H7 (cell line): ENCODE measurements at regions not wholly inside any gene's neighbourhood (a gene's known extent, or its start where the extent isn't known, plus 50 kb on each side); places are given as distances from the start of the nearest gene placed in this dataset.

Experiments used
- DNase-seq: peaks from one replicate; pipeline ENCODE4 v3.0.0; 2012
- H3K27me3 ChIP-seq: 2 replicates; pipeline ENCODE4 v1.6.0; 2011; ENCODE audit warnings: mild to moderate bottlenecking, low read length; ENCODE audit not compliant: control insufficient read depth, insufficient read depth
- H3K36me3 ChIP-seq: replicated peaks from 2 replicates; pipeline ENCODE4 v1.5.1; 2011; ENCODE audit warnings: low read length; ENCODE audit not compliant: control insufficient read depth, insufficient read depth
- H3K4me3 ChIP-seq: 2 replicates; pipeline ENCODE4 v1.5.1; 2011; ENCODE audit warnings: low read depth, mild to moderate bottlenecking, control low read depth, low read length, moderate library complexity; ENCODE audit not compliant: insufficient read depth

DNA sequence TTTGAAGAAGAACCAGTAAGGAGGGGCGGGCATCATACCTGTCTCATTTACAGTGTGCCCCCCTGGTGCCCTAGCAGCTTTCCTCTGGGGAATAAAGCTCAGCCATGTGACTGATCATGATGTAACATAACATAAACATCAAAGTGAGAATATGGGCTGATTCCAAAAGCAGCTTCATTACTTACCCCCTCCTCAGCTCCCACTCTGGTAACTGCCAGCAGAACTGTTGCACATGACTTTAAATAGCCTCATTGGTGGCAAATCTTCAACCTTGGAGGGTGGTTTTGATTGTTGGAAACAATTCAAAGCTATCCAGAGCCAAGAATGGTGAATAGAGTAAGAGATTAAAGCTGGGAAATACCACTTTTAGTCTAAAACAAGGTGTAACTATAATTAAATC, 384.6 kb downstream of the BUD13 start:
- H3K36me3 ChIP-seq = no peaks in the 10 kb centered on the region
- no peaks in the 10 kb centered on the region for H3K27me3 ChIP-seq
- DNase-seq = no peak

DNA sequence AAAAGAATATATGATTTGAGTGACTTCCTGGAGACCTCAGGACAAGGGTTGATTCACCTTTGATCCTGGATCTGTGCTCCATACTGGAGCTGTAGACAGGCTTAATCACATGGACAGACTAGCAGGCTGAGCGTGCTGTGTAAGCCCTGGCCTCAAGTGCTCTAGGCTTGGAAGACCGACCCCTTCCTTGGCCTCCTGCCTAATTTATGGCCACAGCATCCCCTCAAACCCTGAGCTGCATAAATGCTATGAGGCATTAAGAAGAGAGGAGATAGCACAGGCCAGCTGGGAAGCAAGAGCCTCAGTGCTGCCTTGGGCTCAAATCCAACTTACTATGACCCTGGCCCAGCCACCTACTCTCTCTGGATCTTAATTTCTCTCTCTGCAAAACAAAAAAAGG, 385.1 kb downstream of the BUD13 start:
- DNase-seq = no peak
- Histone ChIP-seq H3K4me3 (no peak overlapping the region), H3K27me3 (no peaks in the 10 kb centered on the region), H3K36me3 (no peaks in the 10 kb centered on the region)

More for the DNA sequence above, 384.6 kb downstream of the BUD13 start:
- H3K4me3 ChIP-seq = no peak overlapping the region

DNA sequence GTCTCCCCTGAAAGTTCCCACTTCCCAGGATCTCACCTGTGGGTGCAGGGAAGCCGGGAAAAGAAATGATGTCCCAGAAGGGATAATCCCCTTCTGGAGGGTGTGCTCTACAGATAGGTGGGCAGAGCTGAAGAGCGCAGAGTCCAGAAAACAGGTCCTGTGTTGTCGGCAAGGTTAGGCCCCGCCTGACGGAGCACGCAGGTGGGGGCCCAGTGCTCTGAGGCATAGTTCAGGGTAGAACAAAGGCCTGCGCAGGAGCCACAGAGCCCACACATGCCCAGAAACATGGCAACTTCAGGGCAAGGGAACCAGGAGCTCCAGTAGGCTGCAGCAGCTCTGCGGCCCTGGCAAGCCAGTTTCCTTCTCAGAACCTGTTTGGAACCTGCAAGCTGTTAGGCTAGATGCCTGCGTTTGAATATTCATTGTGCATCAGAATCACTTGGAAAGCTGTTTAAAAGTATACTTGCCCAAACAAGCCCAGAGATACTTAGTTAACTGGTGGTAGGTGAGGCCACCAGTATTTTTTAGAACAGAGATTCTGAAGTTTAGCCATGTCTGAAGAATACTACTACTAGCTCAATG, 386.6 kb downstream of the BUD13 start:
- Histone ChIP-seq H3K4me3 (no peak overlapping the region), H3K27me3 (no peaks in the 10 kb centered on the region), H3K36me3 (no peaks in the 10 kb centered on the region)
- DNase-seq = no peak

DNA sequence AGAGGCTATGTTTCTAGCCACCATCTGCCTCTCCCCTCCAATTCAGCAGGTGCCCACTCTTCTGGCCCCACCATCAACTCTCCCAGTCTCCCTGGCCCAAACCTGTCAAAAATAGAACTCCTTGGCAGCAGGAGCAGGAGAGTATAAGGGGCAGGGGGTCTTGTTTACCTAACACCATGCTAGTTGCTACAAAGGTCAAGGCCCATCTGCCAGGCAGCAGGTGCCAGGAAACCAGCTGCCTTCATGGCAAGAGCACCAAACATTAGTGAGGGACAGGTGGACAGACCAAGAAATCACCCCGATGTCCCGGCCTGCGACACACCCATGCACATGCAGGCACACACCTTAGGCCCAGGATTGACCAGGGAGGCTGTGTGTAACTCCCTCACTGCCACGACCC, 387.9 kb downstream of the BUD13 start:
- no peak for DNase-seq
- no peaks in the 10 kb centered on the region for H3K27me3 ChIP-seq
- no peaks in the 10 kb centered on the region for H3K36me3 ChIP-seq
- H3K4me3 ChIP-seq = no peak overlapping the region

DNA sequence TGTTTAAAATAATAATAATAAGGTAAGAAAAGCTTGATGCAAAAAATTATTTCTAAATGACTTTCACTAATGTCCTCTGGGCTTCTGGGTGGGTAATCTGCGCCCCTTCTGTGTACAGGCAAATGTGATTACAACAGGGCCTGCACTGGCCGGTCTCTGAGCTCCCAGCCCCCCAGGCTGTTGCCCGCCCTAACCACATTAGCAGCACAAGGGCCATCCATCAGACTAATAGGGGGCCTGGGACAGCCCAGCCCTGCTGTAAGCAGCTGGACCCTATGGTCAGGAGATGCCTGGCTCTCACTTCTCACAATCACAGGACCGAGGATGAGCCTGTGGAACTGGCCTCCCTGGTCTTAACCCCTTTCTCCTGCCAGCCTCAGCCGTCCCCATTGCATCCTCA, 388.4 kb downstream of the BUD13 start:
- H3K4me3 ChIP-seq = no peak overlapping the region
- H3K27me3 ChIP-seq = no peaks in the 10 kb centered on the region
- no peak for DNase-seq
- H3K36me3 ChIP-seq = no peaks in the 10 kb centered on the region

DNA sequence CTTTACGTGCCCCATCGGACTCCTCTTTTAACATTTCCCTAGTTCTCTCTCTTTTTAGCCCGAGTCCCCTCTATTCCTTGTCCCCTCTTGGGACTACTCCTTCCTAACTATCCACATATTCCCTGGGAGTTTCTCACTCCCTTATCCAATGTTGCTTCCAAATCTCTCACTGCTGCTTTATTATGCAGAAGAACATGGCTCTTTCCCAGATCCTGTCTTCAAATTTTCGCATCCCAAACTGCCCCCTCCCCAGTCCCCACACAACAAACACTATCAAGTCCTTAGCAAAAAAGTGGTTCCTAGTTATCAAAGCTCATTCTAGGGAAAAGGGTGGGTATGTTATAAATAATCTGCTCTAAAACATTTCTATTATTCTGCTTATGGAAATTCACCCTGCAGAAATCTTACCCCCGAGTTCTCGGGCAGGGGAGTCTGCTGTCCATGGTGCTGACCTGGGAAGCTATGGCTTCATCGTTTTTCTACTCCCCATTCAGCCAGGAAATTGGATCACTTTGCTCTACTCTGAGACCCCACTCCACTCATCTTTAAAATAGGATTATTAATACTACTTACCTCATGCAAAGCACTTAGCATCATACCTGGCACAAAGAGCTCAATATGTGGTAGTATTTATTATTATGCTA, 393.5 kb downstream of the BUD13 start:
- no peaks in the 10 kb centered on the region for H3K27me3 ChIP-seq
- DNase-seq = peak; percentile 68
- H3K36me3 ChIP-seq = no peaks in the 10 kb centered on the region
- H3K4me3 ChIP-seq = no peak overlapping the region

DNA sequence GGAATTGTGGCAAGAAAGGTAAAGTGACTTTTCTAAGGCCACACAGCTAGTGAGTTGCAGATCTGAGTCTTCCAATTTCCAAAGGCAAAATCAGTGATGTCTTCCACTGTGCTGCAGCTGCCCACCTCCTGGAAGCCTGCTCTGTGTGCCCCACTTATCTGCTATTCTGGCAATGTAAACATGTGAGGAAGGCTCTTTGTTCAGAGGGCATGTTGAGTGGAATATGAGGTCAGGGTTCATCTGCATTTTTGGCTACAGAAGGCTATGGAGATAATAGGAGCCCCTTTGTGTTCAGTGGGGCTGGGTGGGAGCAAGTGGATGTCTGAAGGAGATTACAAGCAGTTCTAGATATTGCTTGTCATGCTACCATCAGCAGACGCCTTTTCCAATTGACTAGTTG, 396.2 kb downstream of the BUD13 start:
- Histone ChIP-seq H3K36me3 (no peaks in the 10 kb centered on the region), H3K27me3 (no peaks in the 10 kb centered on the region), H3K4me3 (no peak overlapping the region)
- DNase-seq = no peak

DNA sequence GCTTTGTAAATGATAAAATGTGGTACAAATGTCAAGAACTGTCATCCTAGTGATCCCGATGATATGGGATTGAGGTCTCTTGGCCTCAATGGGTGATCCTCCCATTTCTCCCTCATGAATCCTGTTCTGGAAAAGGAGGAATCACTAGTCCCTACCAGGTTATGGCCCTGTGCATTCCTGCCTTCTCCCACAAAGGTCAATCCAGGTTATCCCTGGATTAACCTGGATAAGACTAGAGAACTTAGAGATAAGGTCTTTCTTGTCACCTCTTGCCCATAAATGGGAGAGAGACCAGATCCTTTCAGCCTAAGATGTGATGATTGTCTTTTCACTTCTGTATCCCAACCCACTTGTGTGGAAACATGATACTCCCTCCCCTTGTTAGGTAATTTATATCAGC, 396.7 kb downstream of the BUD13 start:
- no peak overlapping the region for H3K4me3 ChIP-seq
- H3K36me3 ChIP-seq = no peaks in the 10 kb centered on the region
- H3K27me3 ChIP-seq = no peaks in the 10 kb centered on the region
- no peak for DNase-seq

DNA sequence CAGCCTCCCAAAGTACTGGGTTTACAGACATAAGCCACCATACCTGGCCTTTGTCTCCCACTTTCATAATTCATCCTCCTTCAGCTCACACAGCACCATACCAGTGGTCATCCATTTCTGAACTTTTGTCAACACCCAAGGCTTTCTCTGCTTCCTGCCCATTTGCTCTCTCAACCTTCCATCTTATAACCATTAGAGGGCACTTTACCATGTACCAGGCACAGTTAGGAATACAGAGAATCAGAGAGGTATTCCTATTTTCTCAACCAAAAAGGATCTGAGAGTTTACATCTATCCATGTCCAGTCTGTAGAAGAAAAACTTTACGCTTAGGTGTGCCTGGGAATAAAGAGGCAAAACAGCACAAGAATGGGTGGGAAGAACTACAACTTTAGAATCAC, 397.6 kb downstream of the BUD13 start:
- H3K4me3 ChIP-seq = no peak overlapping the region
- H3K27me3 ChIP-seq = no peaks in the 10 kb centered on the region
- no peaks in the 10 kb centered on the region for H3K36me3 ChIP-seq
- no peak for DNase-seq

DNA sequence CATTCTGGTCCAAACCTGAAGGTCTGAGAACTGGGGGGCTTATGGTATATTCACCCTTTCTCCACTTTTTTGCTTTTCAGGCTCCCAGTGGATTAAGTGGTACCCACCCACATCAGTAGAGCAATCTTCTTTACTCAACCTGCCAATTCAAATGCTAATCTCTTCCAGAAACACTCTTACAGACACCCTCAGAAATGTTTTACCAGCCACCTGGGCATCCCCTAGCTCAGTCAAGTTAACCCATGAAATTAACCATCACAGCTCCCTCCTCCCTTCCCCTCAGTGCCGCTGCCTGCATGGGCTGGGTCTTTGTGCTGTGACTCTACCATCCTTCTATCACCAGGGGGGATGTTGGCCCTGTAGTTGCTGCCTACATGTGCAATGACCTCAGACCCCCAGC, 398.7 kb downstream of the BUD13 start:
- Histone ChIP-seq H3K4me3 (no peak overlapping the region), H3K36me3 (no peaks in the 10 kb centered on the region), H3K27me3 (no peaks in the 10 kb centered on the region)
- DNase-seq = no peak

DNA sequence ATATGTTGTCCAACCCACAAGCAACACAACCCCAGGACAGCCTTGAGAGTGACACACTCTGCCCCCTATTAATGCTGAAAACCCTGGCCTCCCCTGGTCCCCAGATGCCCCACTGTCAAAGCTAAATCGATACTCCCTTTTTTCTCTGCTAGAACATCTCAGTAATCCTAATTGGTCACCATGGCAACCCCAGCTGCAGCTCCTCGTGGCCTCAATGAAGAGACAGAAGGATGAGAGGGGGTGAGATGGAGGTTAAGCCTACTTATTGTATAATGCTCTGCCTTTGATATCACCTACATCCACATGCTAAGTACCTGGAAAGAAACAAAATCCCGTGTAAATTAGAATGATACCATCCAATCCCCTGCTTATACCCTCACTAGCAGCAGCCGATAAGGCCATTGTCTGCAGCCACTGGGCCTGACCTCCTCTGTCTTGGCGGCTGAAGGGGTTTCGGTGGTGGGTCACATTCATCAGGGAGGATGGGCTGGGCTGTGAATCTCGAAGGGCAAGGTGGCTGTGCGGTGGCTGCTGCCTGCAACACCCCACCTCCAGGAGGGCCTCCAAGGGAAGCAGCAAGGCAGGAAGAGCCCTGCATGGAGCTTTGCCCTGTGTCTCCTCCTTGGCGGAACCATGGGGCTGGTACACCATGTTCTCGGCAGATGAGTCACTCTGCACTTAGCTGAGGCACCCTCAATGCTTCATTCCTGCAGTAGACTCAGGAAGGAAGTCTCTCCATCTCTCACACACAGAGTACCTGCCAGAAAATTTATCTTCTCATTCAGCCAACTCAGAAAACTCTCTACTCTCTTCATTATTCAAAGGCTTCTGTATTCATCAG, 399.5 kb downstream of the BUD13 start:
- Histone ChIP-seq H3K36me3 (no peaks in the 10 kb centered on the region), H3K4me3 (no peak overlapping the region), H3K27me3 (no peaks in the 10 kb centered on the region)
- DNase-seq = no peak

DNA sequence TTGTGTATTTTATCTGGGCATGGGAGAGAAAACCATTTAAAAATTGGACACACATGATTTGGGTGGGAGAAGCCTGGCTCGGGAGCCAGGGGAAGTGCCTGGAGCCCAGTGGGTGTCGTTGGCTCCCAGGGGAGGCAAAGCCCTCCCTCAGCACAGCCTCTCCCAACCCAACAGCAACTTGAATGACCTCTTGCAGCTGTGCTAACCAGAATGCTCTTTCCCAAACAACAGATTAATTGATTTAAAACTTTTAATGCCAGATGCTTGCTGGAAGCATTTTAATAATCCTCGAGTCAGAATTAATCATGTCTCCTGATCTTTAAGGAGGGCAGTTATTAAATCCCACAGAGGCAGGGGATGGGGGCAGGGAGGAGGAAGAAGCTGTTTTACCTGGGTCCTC, 401.6 kb downstream of the BUD13 start:
- Histone ChIP-seq H3K4me3 (no peak overlapping the region), H3K27me3 (no peaks in the 10 kb centered on the region), H3K36me3 (no peaks in the 10 kb centered on the region)
- no peak for DNase-seq

DNA sequence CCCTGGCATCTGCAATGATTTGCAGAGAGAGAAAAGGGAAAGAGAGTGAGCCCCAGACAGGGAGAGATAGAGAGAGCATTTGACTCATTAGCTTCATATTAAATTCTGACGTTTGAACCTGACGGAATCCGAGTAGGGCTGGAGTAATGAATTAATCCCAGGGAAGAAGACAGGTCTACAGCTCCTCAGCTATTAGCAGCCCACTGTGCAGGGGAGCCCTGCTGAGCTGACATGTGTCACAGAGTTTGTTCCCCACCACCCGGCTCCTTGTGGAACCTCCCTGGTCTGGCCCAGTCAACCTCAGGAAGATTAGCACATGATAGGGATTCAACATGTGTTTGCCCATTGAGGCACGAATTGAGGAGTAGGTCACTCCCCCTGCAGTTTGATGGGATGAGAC, 404.0 kb downstream of the BUD13 start:
- no peaks in the 10 kb centered on the region for H3K27me3 ChIP-seq
- H3K36me3 ChIP-seq = no peaks in the 10 kb centered on the region
- no peak for DNase-seq
- H3K4me3 ChIP-seq = no peak overlapping the region

DNA sequence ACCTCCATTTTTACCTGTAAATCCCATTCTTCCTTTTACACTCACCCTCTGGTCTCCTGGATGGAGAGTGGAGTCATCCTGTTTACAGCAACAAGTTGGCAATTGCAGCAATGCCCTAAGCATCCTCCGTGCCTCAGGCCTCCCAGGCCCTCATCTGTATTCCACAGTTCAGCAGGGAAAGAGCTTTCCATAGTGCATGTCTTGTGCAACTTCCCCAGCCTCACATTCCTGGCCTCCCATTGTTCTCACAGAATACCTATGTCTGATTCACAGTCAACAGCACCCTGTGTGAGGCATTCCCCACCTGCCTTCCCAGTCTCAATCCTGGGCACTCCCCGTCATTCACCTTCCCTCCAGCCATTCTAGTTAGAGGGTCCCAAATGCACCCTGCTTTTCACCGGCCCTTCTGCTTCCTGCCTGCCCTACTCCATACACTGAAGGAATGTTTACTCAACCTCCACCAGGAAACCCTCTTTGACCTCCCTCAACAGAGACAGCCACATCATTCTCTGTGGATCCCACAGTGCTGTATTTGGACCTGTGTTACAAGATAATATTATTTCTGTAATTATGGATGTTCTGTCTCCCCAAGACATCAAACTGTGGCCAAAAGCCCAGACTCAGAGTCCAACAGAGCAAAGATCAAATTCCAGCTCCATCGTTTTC, 405.7 kb downstream of the BUD13 start:
- peak; percentile 71 for DNase-seq
- Histone ChIP-seq H3K36me3 (no peaks in the 10 kb centered on the region), H3K27me3 (no peaks in the 10 kb centered on the region), H3K4me3 (no peak overlapping the region)

DNA sequence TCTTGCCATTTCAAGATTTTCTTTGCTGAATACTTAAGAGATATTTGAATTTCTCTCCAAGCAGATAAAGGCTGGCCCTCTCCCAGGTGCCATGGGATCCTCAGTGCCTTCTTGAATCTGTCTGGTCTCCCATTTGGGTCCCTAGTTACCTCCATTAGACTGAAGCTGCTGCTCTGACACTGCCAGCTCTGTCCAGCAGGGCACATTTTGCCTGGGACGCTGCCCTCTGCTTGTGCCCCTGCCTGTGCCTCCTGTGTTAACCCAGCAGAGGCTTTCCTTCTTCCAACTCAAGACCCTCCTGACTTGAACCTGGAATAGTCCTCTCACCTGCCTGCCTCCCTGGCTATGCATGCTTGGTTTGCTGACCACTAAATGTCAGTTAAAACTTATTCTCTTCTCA, 406.3 kb downstream of the BUD13 start:
- H3K4me3 ChIP-seq = no peak overlapping the region
- H3K36me3 ChIP-seq = no peaks in the 10 kb centered on the region
- H3K27me3 ChIP-seq = no peaks in the 10 kb centered on the region
- DNase-seq = no peak
